K562 (cell line): ENCODE measurements at regions not wholly inside any gene's neighbourhood (a gene's known extent, or its start where the extent isn't known, plus 50 kb on each side); places are given as distances from the start of the nearest gene placed in this dataset.

Experiments
- ATAC-seq: fragments of 200-7000 bp; cut with Tn5 transposase; 3 replicates; pipeline ENCODE4 v1.9.1; 2020; ENCODE audit warnings: moderate library complexity
- BruUV-seq: library from RNA; stranded (reverse); fragments of 400-500 nt; replicated peaks from 2 replicates; lab custom pipeline; 2021; lab: Mats Ljungman, UMichigan
- CTCF ChIA-PET: fragments of 300-600 bp; formaldehyde crosslinking; extraction: SDS; loops from one replicate; lab custom pipeline; 2021; ENCODE audit warnings: low intra/inter-chr PET ratio; lab: Yijun Ruan, JAX
- POLR2A ChIA-PET: fragments of 300-600, 350-650 bp; sonication (Branson Sonifier 250); formaldehyde crosslinking; extraction: SDS; loops from one replicate; lab custom pipeline; 2021; ENCODE audit warnings: antibody characterized with exemption, inconsistent platforms; lab: Yijun Ruan, JAX
- DNase-seq, 4 experiments: peaks; one replicate each; pipeline versions ENCODE4 v3.0.0 to v3.0.0-alpha.2; 2011 to 2018; ENCODE audit warnings: low spot score in 3 of 4, mixed read lengths in 3 of 4; ENCODE audit errors: extremely low read depth in 1 of 4
- FAIRE-seq: peaks from 2 replicates; lab custom pipeline; 2011; peaks lifted over from hg19 to GRCh38; lab: Jason Lieb, UNC
- H2AFZ ChIP-seq: 2 replicates; pipeline ENCODE4 v1.6.0; 2011; ENCODE audit warnings: low read depth, low read length, control low read depth, inconsistent platforms
- H3K27ac ChIP-seq: fragments of 200-600 bp; 3 replicates; pipeline ENCODE4 v1.8.0; 2011; ENCODE audit warnings: low read depth, mild to moderate bottlenecking, control low read depth, inconsistent platforms, low read length, moderate library complexity, mixed read lengths; ENCODE audit errors: extremely low read depth
- H3K27me3 ChIP-seq, 2 experiments: fragments of 300-600 bp in 1 of 2; 2 replicates in 1 of 2; 3 replicates in 1 of 2; pipeline versions ENCODE4 v1.6.0 to v1.8.0; 2011; ENCODE audit warnings: inconsistent platforms in 2 of 2, low read length in 2 of 2, mild to moderate bottlenecking in 1 of 2, mixed read lengths in 1 of 2, moderate library complexity in 1 of 2; ENCODE audit not compliant: control insufficient read depth in 2 of 2, insufficient read depth in 2 of 2
- H3K36me3 ChIP-seq: fragments of 300-600 bp; 3 replicates; pipeline ENCODE4 v1.8.0; 2011; ENCODE audit warnings: mild to moderate bottlenecking, low read length, inconsistent platforms; ENCODE audit not compliant: control insufficient read depth, insufficient read depth
- H3K4me1 ChIP-seq, 2 experiments: fragments of 200-600 bp in 1 of 2; replicated peaks in 1 of 2; 2 replicates in 1 of 2; 3 replicates in 1 of 2; pipeline versions ENCODE4 v1.5.1 to v1.8.0; 2011; ENCODE audit warnings: inconsistent platforms in 2 of 2, low read length in 2 of 2, mild to moderate bottlenecking in 1 of 2, mixed read lengths in 1 of 2, moderate library complexity in 1 of 2; ENCODE audit not compliant: control insufficient read depth in 2 of 2, insufficient read depth in 2 of 2
- H3K4me2 ChIP-seq: 2 replicates; pipeline ENCODE4 v1.6.1; 2011; ENCODE audit warnings: low read length, control low read depth, inconsistent platforms, mixed read lengths; ENCODE audit not compliant: insufficient read depth
- H3K4me3 ChIP-seq: fragments of 200-600 bp; sonication (generic), shearing (Covaris generic); 2 replicates; pipeline ENCODE4 v1.5.1; 2016; ENCODE audit warnings: control low read depth, inconsistent platforms
- H3K79me2 ChIP-seq: fragments of 200-600 bp; 3 replicates; pipeline ENCODE4 v1.8.0; 2011; ENCODE audit warnings: low read length, inconsistent platforms; ENCODE audit not compliant: control insufficient read depth, insufficient read depth
- H3K9ac ChIP-seq, 2 experiments: 2 replicates each; pipeline versions ENCODE4 v1.6.0 to v1.6.1; 2011; ENCODE audit warnings: low read depth in 2 of 2, low read length in 2 of 2, control low read depth in 1 of 2, inconsistent platforms in 1 of 2, mild to moderate bottlenecking in 1 of 2, mixed read lengths in 1 of 2; ENCODE audit not compliant: insufficient read depth in 1 of 2
- H3K9me1 ChIP-seq: one replicate; pipeline ENCODE4 v1.6.0; 2011; ENCODE audit warnings: inconsistent platforms, mild to moderate bottlenecking, low read length, moderate library complexity; ENCODE audit not compliant: control insufficient read depth, insufficient read depth
- H3K9me3 ChIP-seq: replicated peaks from 2 replicates; pipeline ENCODE4 v1.5.1; 2011; ENCODE audit warnings: low read depth, low read length, inconsistent platforms; ENCODE audit not compliant: control insufficient read depth, insufficient read depth
- H4K20me1 ChIP-seq: replicated peaks from 2 replicates; pipeline ENCODE4 v1.6.1; 2011; ENCODE audit warnings: low read length, inconsistent platforms, mixed read lengths; ENCODE audit not compliant: control insufficient read depth, insufficient read depth
- CBFA2T3 ChIP-seq: fragments of 450-650 bp; IDR thresholded peaks from 2 replicates; pipeline ENCODE4 v1.6.1; 2017
- CEBPG ChIP-seq, 3 experiments: fragments of 200-800 bp in 1 of 3; sonication (Bioruptor generic) in 1 of 3; sonication (generic) in 1 of 3; formaldehyde crosslinking in 1 of 3; IDR thresholded peaks in 2 of 3; conservative IDR thresholded peaks in 1 of 3; 2 replicates each; pipeline versions ENCODE4 v1.6.1 to v1.8.0; 2016 to 2022; ENCODE audit warnings: missing compliant biosample characterization in 2 of 3, missing genetic modification characterization in 2 of 3, mild to moderate bottlenecking in 1 of 3, missing genetic modification reagents in 1 of 3
- ZNF24 ChIP-seq: fragments of 450-650 bp; IDR thresholded peaks from 2 replicates; pipeline ENCODE4 v1.6.1; 2016
- ZNF507 ChIP-seq: conservative IDR thresholded peaks from 2 replicates; pipeline ENCODE4 v1.6.1; 2017; ENCODE audit warnings: missing genetic modification characterization, missing compliant biosample characterization
- WGBS: fragments of 100-300 bp; shearing (Covaris generic); methylation state at CpG from one replicate; pipeline ENCODE4 v1.1.6; 2016; ENCODE audit warnings: low coverage, mixed read lengths; ENCODE audit not compliant: insufficient coverage; ENCODE audit errors: missing lambda C conversion rate; 5-methylcytosine and 5-hydroxymethylcytosine counted together
- in situ Hi-C: fragments of 300-500 bp; cut with MboI; formaldehyde crosslinking; loops from 4 replicates; pipeline ENCODE4 v1.15.0; 2018; ENCODE audit warnings: inconsistent platforms, mixed read lengths
- intact Hi-C: fragments of 100-400 bp; cut with micrococcal nuclease; formaldehyde crosslinking; loops from 2 replicates; pipeline ENCODE4 v1.14.2; 2022
- TF ChIP-seq, protein P1 (sequence below): sonication (generic); formaldehyde crosslinking; IDR thresholded peaks from 2 replicates; pipeline ENCODE4 v1.8.1; 2023; ENCODE audit warnings: mild to moderate bottlenecking, missing genetic modification reagents

- no peaks in the 10 kb centered on the region for H4K20me1 ChIP-seq
- no peaks in the 10 kb centered on the region for H3K4me1 ChIP-seq
- no peaks in the 10 kb centered on the region for H3K9me3 ChIP-seq
- H3K4me3 ChIP-seq, result no peak overlapping the region
- in situ Hi-C loops (no loop called here), intact Hi-C loops (no loop called here)
- no peaks in the 10 kb centered on the region for H3K9me1 ChIP-seq
- no peak overlapping the region for H3K27ac ChIP-seq
- no peak for TF ChIP-seq ZNF24
- TF ChIP-seq ZNF507, result no peak
- no peak for TF ChIP-seq CEBPG (CRISPR knock-in tag; IDR thresholded peaks at IDR 0.05)
- TF ChIP-seq CEBPG (tag; conservative IDR thresholded peaks at IDR 0.05 in 1 of 2, IDR thresholded peaks at IDR 0.05 in 1 of 2), result peak in 1 of 2 experiments; percentile 41; a peak in 1 of 4 replicates
- TF ChIP-seq CBFA2T3, result no peak
- TF ChIP-seq, protein P1, sequence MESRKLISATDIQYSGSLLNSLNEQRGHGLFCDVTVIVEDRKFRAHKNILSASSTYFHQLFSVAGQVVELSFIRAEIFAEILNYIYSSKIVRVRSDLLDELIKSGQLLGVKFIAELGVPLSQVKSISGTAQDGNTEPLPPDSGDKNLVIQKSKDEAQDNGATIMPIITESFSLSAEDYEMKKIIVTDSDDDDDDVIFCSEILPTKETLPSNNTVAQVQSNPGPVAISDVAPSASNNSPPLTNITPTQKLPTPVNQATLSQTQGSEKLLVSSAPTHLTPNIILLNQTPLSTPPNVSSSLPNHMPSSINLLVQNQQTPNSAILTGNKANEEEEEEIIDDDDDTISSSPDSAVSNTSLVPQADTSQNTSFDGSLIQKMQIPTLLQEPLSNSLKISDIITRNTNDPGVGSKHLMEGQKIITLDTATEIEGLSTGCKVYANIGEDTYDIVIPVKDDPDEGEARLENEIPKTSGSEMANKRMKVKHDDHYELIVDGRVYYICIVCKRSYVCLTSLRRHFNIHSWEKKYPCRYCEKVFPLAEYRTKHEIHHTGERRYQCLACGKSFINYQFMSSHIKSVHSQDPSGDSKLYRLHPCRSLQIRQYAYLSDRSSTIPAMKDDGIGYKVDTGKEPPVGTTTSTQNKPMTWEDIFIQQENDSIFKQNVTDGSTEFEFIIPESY (CRISPR knock-in tag), result no peak
- 1% methylated on average over 6 of the region's 6 CpGs for WGBS
- H2AFZ ChIP-seq, result no peak overlapping the region
- no peak overlapping the region for H3K4me2 ChIP-seq
- BruUV-seq, result no TSS peak
- no peaks in the 10 kb centered on the region for H3K36me3 ChIP-seq
- no peaks in the 10 kb centered on the region for H3K27me3 ChIP-seq
- ATAC-seq, result no peak
- H3K79me2 ChIP-seq, result no peaks in the 10 kb centered on the region
- no peak overlapping the region for H3K9ac ChIP-seq
- ChIA-PET CTCF (no interaction called here), POLR2A (no interaction called here)
- FAIRE-seq, result no peak
- no peak for DNase-seq
Measured at GRCh38 chr18:5693699-5694294, 150.0 kb upstream of the EPB41L3 start.
